ENCODE measurements at regions not wholly inside any gene's neighbourhood (a gene's known extent, or its start where the extent isn't known, plus 50 kb on each side); places are given as distances from the start of the nearest gene placed in this dataset.

DNA sequence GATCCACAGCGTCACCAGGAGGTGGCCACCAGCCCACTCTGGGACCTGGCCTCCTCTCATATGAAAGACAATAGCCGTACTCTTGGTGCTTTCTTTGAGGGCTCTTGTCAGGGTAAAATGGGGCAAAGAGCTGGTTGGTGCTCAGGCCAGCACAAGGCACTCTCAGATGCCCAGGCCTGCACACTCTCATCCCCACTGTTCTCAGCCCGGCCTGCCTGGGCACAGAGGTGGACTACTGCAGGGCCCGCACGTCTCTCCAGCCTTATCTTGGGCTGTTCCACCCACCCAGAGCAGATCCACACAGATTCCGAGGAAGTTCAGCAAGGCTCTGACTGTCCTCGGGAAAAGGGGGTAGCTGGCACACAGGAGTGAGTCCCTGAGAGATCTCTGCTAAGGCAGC lies 122.8 kb upstream of the PRR20G start:
- TF ChIP-seq TCF7L2 (IDR thresholded peaks at IDR 0.05; ENCODE audit: borderline replicate concordance, extremely low read depth, insufficient read depth, insufficient read length) (no peak), MAX (IDR thresholded peaks at IDR 0.05) (no peak), CTCF (IDR thresholded peaks at IDR 0.05 in 2 of 3, conservative IDR thresholded peaks at IDR 0.05 in 1 of 3; ENCODE audit: borderline replicate concordance in 1 of 3, insufficient read depth in 1 of 3, low read depth in 2 of 3, low read length in 2 of 3) (no peak)

Measured in HCT116 (cell line).